ENCODE measurements at regions not wholly inside any gene's neighbourhood (a gene's known extent, or its start where the extent isn't known, plus 50 kb on each side); places are given as distances from the start of the nearest gene placed in this dataset.
"Not testable (repeated sequence)": the region's sequence is repeated elsewhere in the genome, so short reads cannot be mapped to it uniquely, and the experiment has no call there.

- not testable (repeated sequence) for FAIRE-seq; DNase-seq (ENCODE audit: insufficient read length, low spot score)
Measured at GRCh38 chr5:134471858-134472449, 53.5 kb upstream of the JADE2 start.

- TF ChIP-seq POU2F2 (IDR thresholded peaks at IDR 0.05; ENCODE audit: low read depth, low read length) (no peak), POLR2A (IDR thresholded peaks at IDR 0.05; ENCODE audit: low read depth, low read length) (no peak), PAX5 (IDR thresholded peaks at IDR 0.05; ENCODE audit: insufficient read depth, low read length, severe bottlenecking) (no peak), SPI1 (IDR thresholded peaks at IDR 0.05; ENCODE audit: low read depth, low read length) (no peak), TAF1 (IDR thresholded peaks at IDR 0.05; ENCODE audit: low read depth, low read length) (no peak), POLR2AphosphoS5 (IDR thresholded peaks at IDR 0.05; ENCODE audit: low read depth, low read length) (no peak)
- DNase-seq (ENCODE audit: insufficient read length, low spot score) = no peak
- no peak for FAIRE-seq
Measured at GRCh38 chr5:134468921-134469400, 56.5 kb upstream of the JADE2 start.

- FAIRE-seq = no peak
- no peak for DNase-seq (ENCODE audit: insufficient read length, low spot score)
- TF ChIP-seq POU2F2 (IDR thresholded peaks at IDR 0.05; ENCODE audit: low read depth, low read length) (no peak), PAX5 (IDR thresholded peaks at IDR 0.05; ENCODE audit: insufficient read depth, low read length, severe bottlenecking) (no peak), POLR2AphosphoS5 (IDR thresholded peaks at IDR 0.05; ENCODE audit: low read depth, low read length) (no peak), TAF1 (IDR thresholded peaks at IDR 0.05; ENCODE audit: low read depth, low read length) (no peak), POLR2A (IDR thresholded peaks at IDR 0.05; ENCODE audit: low read depth, low read length) (no peak), SPI1 (IDR thresholded peaks at IDR 0.05; ENCODE audit: low read depth, low read length) (no peak)
Measured at GRCh38 chr5:134467231-134467630, 55.5 kb upstream of the CDKN2AIPNL start.

GRCh38 chr5:134466241-134467069 is 54.8 kb upstream of the CDKN2AIPNL start:
- TF ChIP-seq TAF1 (IDR thresholded peaks at IDR 0.05; ENCODE audit: low read depth, low read length) = no peak
- no peak for TF ChIP-seq PAX5 (IDR thresholded peaks at IDR 0.05; ENCODE audit: insufficient read depth, low read length, severe bottlenecking)
- TF ChIP-seq SPI1 (IDR thresholded peaks at IDR 0.05; ENCODE audit: low read depth, low read length) = 0 out of 2 replicates have a peak, but pooled peaks have one; percentile 8
- FAIRE-seq (peak; percentile 81), DNase-seq (ENCODE audit: insufficient read length, low spot score) (peak; percentile 51)

- FAIRE-seq (peak; percentile 94), DNase-seq (ENCODE audit: insufficient read length, low spot score) (peak; percentile 72)
- no peak for TF ChIP-seq POLR2AphosphoS5 (IDR thresholded peaks at IDR 0.05; ENCODE audit: low read depth, low read length)
- TF ChIP-seq TAF1 (IDR thresholded peaks at IDR 0.05; ENCODE audit: low read depth, low read length) = no peak
- TF ChIP-seq POLR2A (IDR thresholded peaks at IDR 0.05; ENCODE audit: low read depth, low read length) = no peak
- TF ChIP-seq POU2F2 (IDR thresholded peaks at IDR 0.05; ENCODE audit: low read depth, low read length) = no peak
- no peak for TF ChIP-seq SPI1 (IDR thresholded peaks at IDR 0.05; ENCODE audit: low read depth, low read length)
- no peak for TF ChIP-seq PAX5 (IDR thresholded peaks at IDR 0.05; ENCODE audit: insufficient read depth, low read length, severe bottlenecking)
Measured at GRCh38 chr5:134465816-134466240, 54.1 kb upstream of the CDKN2AIPNL start.

GRCh38 chr5:134464988-134465815 is 53.5 kb upstream of the CDKN2AIPNL start:
- DNase-seq (ENCODE audit: insufficient read length, low spot score) (no peak), FAIRE-seq (no peak)
- TF ChIP-seq TAF1 (IDR thresholded peaks at IDR 0.05; ENCODE audit: low read depth, low read length) = no peak

- FAIRE-seq = no peak
- no peak for DNase-seq (ENCODE audit: insufficient read length, low spot score)
- no peak for TF ChIP-seq SPI1 (IDR thresholded peaks at IDR 0.05; ENCODE audit: low read depth, low read length)
- no peak for TF ChIP-seq POU2F2 (IDR thresholded peaks at IDR 0.05; ENCODE audit: low read depth, low read length)
- no peak for TF ChIP-seq TAF1 (IDR thresholded peaks at IDR 0.05; ENCODE audit: low read depth, low read length)
- no peak for TF ChIP-seq POLR2AphosphoS5 (IDR thresholded peaks at IDR 0.05; ENCODE audit: low read depth, low read length)
- TF ChIP-seq PAX5 (IDR thresholded peaks at IDR 0.05; ENCODE audit: insufficient read depth, low read length, severe bottlenecking) = no peak
- no peak for TF ChIP-seq POLR2A (IDR thresholded peaks at IDR 0.05; ENCODE audit: low read depth, low read length)
Measured at GRCh38 chr5:134463991-134464760, 52.5 kb upstream of the CDKN2AIPNL start.

DNA sequence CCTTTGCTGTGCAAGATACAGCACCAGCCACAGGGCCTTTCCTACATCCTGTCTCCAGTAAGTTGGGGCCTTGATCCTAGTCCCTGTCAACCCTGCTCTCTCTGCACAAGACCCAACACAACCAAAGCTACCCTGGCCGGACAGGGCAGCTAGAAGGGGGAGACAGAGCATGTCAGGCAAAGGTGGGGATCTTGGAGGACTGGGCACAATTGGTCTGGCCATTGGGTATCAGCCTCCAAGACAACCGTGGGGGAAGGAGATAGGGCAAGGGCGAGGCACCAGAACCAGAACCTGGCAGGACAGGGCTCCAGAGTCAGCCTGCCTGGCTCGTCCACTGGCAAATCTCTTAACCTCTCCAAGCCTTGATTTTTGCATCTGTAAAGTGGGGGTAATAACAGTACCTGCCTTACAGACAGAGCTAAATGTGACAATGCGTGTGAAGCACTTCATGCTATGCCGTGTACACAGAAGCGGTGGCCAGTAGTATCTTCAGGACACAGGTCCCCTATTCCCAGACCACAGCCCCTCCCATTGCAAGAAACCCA is 51.6 kb upstream of the CDKN2AIPNL start:
- FAIRE-seq (no peak), DNase-seq (ENCODE audit: insufficient read length, low spot score) (no peak)
- TF ChIP-seq TAF1 (IDR thresholded peaks at IDR 0.05; ENCODE audit: low read depth, low read length) = no peak
- TF ChIP-seq SPI1 (IDR thresholded peaks at IDR 0.05; ENCODE audit: low read depth, low read length) = no peak
- no peak for TF ChIP-seq POLR2AphosphoS5 (IDR thresholded peaks at IDR 0.05; ENCODE audit: low read depth, low read length)
- no peak for TF ChIP-seq POLR2A (IDR thresholded peaks at IDR 0.05; ENCODE audit: low read depth, low read length)

- TF ChIP-seq POLR2A (IDR thresholded peaks at IDR 0.05; ENCODE audit: low read depth, low read length) (no peak), SPI1 (IDR thresholded peaks at IDR 0.05; ENCODE audit: low read depth, low read length) (no peak), POLR2AphosphoS5 (IDR thresholded peaks at IDR 0.05; ENCODE audit: low read depth, low read length) (no peak), POU2F2 (IDR thresholded peaks at IDR 0.05; ENCODE audit: low read depth, low read length) (no peak), TAF1 (IDR thresholded peaks at IDR 0.05; ENCODE audit: low read depth, low read length) (no peak), PAX5 (IDR thresholded peaks at IDR 0.05; ENCODE audit: insufficient read depth, low read length, severe bottlenecking) (no peak)
- DNase-seq (ENCODE audit: insufficient read length, low spot score) = no peak
- no peak for FAIRE-seq
Measured at GRCh38 chr5:134462761-134463160, 51.1 kb upstream of the CDKN2AIPNL start.
